HUES64 (cell line): ENCODE measurements at regions not wholly inside any gene's neighbourhood (a gene's known extent, or its start where the extent isn't known, plus 50 kb on each side); places are given as distances from the start of the nearest gene placed in this dataset.

ENCODE experiments used
- H3K27ac ChIP-seq: 2 replicates; pipeline ENCODE4 v1.7.0; 2013; ENCODE audit warnings: low read depth, low read length, inconsistent platforms
- H3K27me3 ChIP-seq: 2 replicates; pipeline ENCODE4 v1.6.1; 2013; ENCODE audit warnings: mild to moderate bottlenecking, low read length; ENCODE audit not compliant: insufficient read depth
- H3K36me3 ChIP-seq: 2 replicates; pipeline ENCODE4 v1.6.1; 2013; ENCODE audit warnings: mild to moderate bottlenecking, low read length; ENCODE audit not compliant: insufficient read depth
- H3K4me1 ChIP-seq: 2 replicates; pipeline ENCODE4 v1.6.1; 2013; ENCODE audit warnings: mild to moderate bottlenecking, low read length, moderate library complexity; ENCODE audit not compliant: insufficient read depth
- H3K4me3 ChIP-seq: 2 replicates; pipeline ENCODE4 v1.5.1; 2013; ENCODE audit warnings: mild to moderate bottlenecking, low read length, moderate library complexity
- H3K9ac ChIP-seq: 2 replicates; pipeline ENCODE4 v1.6.1; 2013; ENCODE audit warnings: mild to moderate bottlenecking, low read depth, low read length
- H3K9me3 ChIP-seq: 2 replicates; pipeline ENCODE4 v1.6.1; 2013; ENCODE audit warnings: low read depth, low read length; ENCODE audit not compliant: insufficient read depth
- WGBS: fragments of 150-250, 120-280 bp; methylation state at CpG from one replicate; pipeline ENCODE4 v1.1.7; 2013; ENCODE audit warnings: missing lambda C conversion rate; 5-methylcytosine and 5-hydroxymethylcytosine counted together

- no peaks in the 10 kb centered on the region for H3K9me3 ChIP-seq
- H3K4me3 ChIP-seq = no peak overlapping the region
- no peaks in the 10 kb centered on the region for H3K4me1 ChIP-seq
- H3K27me3 ChIP-seq = no peaks in the 10 kb centered on the region
- 88% methylated on average over 4 of the region's 4 CpGs for WGBS
- no peak overlapping the region for H3K27ac ChIP-seq
- H3K36me3 ChIP-seq = no peaks in the 10 kb centered on the region
- no peak overlapping the region for H3K9ac ChIP-seq
These were observed 84.9 kb upstream of the PDE10A start for GRCh38 chr6:165747963-165748362.

DNA sequence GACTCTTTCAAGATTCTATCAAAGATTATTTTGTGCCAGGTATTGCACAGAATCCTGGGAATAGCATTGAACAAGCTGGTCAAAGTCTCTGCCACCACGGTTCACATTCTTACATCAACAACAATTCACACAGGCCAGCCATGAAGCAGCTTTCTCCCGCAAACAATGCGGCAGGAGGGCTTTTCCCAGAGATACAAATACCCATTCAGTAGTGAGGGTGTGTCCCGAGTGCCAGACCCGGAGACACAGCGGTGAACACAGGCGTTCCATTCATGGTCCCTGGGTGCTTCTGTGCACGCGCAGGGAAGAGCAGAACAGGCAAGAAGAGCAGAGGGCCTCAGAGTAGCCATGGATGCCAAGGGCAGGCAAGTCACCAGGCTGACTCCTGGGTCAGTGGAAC, 83.3 kb upstream of the PDE10A start:
- 93% methylated on average over 9 of the region's 9 CpGs for WGBS
- H3K4me1 ChIP-seq = no peaks in the 10 kb centered on the region
- H3K36me3 ChIP-seq = no peaks in the 10 kb centered on the region
- H3K9ac ChIP-seq = no peak overlapping the region
- no peak overlapping the region for H3K27ac ChIP-seq
- no peak overlapping the region for H3K4me3 ChIP-seq
- no peaks in the 10 kb centered on the region for H3K27me3 ChIP-seq
- H3K9me3 ChIP-seq = no peaks in the 10 kb centered on the region

DNA sequence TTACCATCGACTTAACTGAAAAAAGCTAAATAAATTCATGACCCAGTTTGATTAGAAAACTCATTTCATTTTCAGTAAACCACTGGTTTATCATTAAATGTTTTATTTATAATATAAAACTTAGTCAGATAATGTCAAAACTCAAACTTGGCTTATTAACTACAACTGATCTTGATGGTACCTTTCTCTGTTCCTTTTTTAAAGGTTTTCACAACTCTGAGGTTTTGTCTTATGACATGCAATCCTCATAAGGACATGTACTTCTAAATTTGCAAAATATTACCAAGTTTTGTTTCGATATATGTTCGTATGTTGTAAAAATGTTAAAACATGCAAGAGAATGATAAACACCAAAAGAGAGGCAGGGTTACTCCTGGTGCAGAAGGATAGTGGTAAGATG, 82.5 kb upstream of the PDE10A start:
- WGBS = 89% methylated on average over 3 of the region's 3 CpGs
- no peak overlapping the region for H3K27ac ChIP-seq
- H3K27me3 ChIP-seq = no peaks in the 10 kb centered on the region
- H3K9me3 ChIP-seq = no peaks in the 10 kb centered on the region
- no peaks in the 10 kb centered on the region for H3K36me3 ChIP-seq
- H3K4me3 ChIP-seq = no peak overlapping the region
- no peak overlapping the region for H3K9ac ChIP-seq
- no peaks in the 10 kb centered on the region for H3K4me1 ChIP-seq

GRCh38 chr6:165744555-165745228, 81.7 kb upstream of the PDE10A start:
- Histone ChIP-seq H3K36me3 (no peaks in the 10 kb centered on the region), H3K4me3 (no peak overlapping the region), H3K27me3 (no peaks in the 10 kb centered on the region), H3K27ac (no peak overlapping the region), H3K4me1 (no peaks in the 10 kb centered on the region), H3K9ac (no peak overlapping the region), H3K9me3 (no peaks in the 10 kb centered on the region)
- WGBS = 100% methylated on average over 1 of the region's 1 CpG

GRCh38 chr6:165743366-165743898, 80.4 kb upstream of the PDE10A start:
- no peaks in the 10 kb centered on the region for H3K27me3 ChIP-seq
- H3K4me1 ChIP-seq = no peaks in the 10 kb centered on the region
- no peak overlapping the region for H3K9ac ChIP-seq
- WGBS = 83% methylated on average over 5 of the region's 6 CpGs
- H3K9me3 ChIP-seq = no peaks in the 10 kb centered on the region
- H3K36me3 ChIP-seq = no peaks in the 10 kb centered on the region
- H3K4me3 ChIP-seq = no peak overlapping the region
- no peak overlapping the region for H3K27ac ChIP-seq

DNA sequence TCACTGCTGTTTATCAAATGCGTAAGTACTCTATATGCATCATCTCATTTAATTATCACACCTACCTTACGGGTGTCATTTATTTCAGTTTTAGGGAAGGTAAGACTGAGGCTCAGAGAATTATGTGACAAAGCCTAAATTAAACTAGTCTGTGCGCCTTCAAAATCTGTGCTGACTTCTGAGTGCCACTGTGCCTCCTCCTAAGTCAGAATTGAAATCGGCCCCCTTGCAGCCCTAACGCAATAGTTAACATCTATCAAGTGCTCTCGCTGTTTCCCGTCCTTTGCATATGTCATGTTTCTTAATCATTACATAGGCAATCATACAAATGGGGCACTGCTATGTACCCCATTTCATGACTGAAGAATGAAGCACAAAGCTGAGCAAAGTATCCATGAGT, 79.0 kb upstream of the PDE10A start:
- Histone ChIP-seq H3K27ac (no peak overlapping the region), H3K27me3 (no peaks in the 10 kb centered on the region), H3K4me3 (no peak overlapping the region), H3K9me3 (no peaks in the 10 kb centered on the region), H3K36me3 (no peaks in the 10 kb centered on the region), H3K4me1 (no peaks in the 10 kb centered on the region), H3K9ac (no peak overlapping the region)
- 94% methylated on average over 7 of the region's 7 CpGs for WGBS

- Histone ChIP-seq H3K4me3 (no peak overlapping the region), H3K36me3 (no peaks in the 10 kb centered on the region), H3K4me1 (no peaks in the 10 kb centered on the region), H3K27ac (no peak overlapping the region), H3K9me3 (no peaks in the 10 kb centered on the region), H3K27me3 (no peaks in the 10 kb centered on the region), H3K9ac (no peak overlapping the region)
- 89% methylated on average over 1 of the region's 1 CpG for WGBS
These were observed 74.4 kb upstream of the PDE10A start for GRCh38 chr6:165737396-165737795.

- no peak overlapping the region for H3K9ac ChIP-seq
- H3K27ac ChIP-seq = no peak overlapping the region
- no peak overlapping the region for H3K4me3 ChIP-seq
- H3K27me3 ChIP-seq = no peaks in the 10 kb centered on the region
- H3K36me3 ChIP-seq = no peaks in the 10 kb centered on the region
- H3K9me3 ChIP-seq = no peaks in the 10 kb centered on the region
- H3K4me1 ChIP-seq = no peaks in the 10 kb centered on the region
These were observed 72.0 kb upstream of the PDE10A start for GRCh38 chr6:165735065-165735464.

- no peaks in the 10 kb centered on the region for H3K9me3 ChIP-seq
- no peaks in the 10 kb centered on the region for H3K4me1 ChIP-seq
- no peak overlapping the region for H3K4me3 ChIP-seq
- H3K9ac ChIP-seq = no peak overlapping the region
- WGBS = 91% methylated on average over 1 of the region's 1 CpG
- H3K36me3 ChIP-seq = no peaks in the 10 kb centered on the region
- no peak overlapping the region for H3K27ac ChIP-seq
- H3K27me3 ChIP-seq = no peaks in the 10 kb centered on the region
These were observed 70.4 kb upstream of the PDE10A start for GRCh38 chr6:165733489-165733791.

DNA sequence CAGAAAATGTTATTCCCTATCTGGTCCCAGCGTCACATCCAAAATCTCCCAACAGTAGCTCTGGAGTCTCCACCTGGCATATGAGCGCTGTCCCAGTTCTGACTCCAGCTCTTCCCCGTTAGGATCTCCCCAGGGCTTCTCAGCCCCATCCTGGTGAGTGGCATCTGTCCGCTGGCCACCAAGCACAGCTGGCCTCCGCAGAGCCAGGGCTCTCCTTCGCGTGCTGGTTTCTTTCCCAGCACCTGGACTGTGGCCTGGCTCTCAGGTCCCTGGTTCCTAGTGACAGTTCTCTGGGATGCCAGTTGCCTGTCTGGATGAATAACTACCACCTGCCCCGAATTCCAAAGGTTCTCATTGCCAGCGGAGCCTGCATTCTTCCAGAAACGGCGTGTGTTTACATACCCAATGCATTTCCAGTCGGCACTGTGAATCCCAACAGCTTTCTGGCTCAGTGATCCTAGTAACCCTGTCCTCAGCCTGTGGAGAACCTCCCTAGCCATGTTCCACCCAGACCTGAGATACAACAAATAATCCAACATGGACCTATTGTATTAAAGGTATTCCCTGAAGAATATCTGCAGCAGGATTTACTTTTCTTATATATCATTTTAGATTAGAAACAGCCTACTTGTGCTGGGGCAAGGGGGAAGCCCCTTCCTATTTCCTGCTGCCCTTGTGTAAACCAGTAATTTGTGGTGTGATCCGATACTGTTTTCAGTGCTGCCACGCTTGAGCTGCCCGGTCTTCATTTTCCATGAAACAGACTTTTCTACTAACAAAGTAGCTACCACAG, 69.9 kb upstream of the PDE10A start:
- Histone ChIP-seq H3K27me3 (no peaks in the 10 kb centered on the region), H3K9me3 (no peaks in the 10 kb centered on the region), H3K27ac (no peak overlapping the region), H3K36me3 (no peaks in the 10 kb centered on the region), H3K4me1 (no peaks in the 10 kb centered on the region), H3K9ac (no peak overlapping the region), H3K4me3 (no peak overlapping the region)
- 87% methylated on average over 13 of the region's 15 CpGs for WGBS

DNA sequence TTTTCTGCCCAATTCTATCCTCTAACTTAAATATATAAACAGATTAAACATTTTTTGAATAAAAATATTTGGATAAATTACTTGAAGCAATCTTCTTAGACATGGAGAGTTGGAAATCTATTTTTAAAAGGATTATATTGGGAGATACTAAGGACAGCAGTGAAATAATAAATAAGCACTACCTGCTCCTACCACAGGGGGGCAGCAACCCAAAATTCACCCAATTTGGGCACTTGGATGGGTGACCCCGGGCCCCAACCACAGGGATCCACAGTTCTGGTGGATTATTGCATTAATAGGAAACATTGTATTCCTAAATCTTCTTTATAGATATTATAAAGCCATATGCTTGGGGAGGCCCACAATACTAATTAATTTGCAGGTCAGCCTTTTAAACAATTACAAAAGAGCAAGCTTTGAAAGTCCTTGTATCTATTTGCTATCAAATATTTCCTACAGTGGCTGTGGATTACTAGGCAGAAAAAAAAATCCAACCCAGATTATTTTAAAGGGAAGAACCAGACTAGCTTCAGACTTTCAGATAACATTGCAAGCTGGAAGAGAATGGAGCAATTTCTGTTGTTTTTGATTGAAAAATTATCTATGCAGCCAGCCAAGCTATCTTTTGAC, 66.4 kb upstream of the PDE10A start:
- Histone ChIP-seq H3K27me3 (no peaks in the 10 kb centered on the region), H3K9ac (no peak overlapping the region), H3K9me3 (no peaks in the 10 kb centered on the region), H3K4me1 (no peaks in the 10 kb centered on the region), H3K36me3 (no peaks in the 10 kb centered on the region), H3K4me3 (no peak overlapping the region), H3K27ac (no peak overlapping the region)
- whole genome bisulfite sequencing = no CpG with 5 or more reads among the region's 1 CpG
